ENCODE measurements at regions not wholly inside any gene's neighbourhood (a gene's known extent, or its start where the extent isn't known, plus 50 kb on each side); places are given as distances from the start of the nearest gene placed in this dataset.

DNA sequence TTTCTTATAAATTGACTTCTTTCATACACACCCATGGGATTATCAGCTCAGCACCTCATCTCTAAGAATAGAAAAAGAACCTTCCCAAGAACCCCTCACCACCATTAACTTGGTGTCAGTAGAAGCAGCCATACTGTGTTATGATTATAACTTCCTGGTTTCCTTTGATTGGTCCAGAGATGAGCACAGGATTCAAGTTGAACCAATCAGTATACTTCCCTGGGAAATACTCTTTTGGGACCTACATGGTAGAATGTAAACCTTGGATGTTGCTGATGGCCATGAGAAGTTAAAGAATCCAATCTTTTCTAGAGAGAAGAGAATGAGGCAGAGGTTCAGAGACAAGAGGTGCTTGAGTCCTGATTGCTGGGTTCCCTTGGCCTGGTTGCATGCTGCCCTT lies 190.8 kb downstream of the BMP7 start:
- TF ChIP-seq, protein P1, sequence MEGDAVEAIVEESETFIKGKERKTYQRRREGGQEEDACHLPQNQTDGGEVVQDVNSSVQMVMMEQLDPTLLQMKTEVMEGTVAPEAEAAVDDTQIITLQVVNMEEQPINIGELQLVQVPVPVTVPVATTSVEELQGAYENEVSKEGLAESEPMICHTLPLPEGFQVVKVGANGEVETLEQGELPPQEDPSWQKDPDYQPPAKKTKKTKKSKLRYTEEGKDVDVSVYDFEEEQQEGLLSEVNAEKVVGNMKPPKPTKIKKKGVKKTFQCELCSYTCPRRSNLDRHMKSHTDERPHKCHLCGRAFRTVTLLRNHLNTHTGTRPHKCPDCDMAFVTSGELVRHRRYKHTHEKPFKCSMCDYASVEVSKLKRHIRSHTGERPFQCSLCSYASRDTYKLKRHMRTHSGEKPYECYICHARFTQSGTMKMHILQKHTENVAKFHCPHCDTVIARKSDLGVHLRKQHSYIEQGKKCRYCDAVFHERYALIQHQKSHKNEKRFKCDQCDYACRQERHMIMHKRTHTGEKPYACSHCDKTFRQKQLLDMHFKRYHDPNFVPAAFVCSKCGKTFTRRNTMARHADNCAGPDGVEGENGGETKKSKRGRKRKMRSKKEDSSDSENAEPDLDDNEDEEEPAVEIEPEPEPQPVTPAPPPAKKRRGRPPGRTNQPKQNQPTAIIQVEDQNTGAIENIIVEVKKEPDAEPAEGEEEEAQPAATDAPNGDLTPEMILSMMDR (IDR thresholded peaks at IDR 0.05; ENCODE audit: borderline replicate concordance) = no peak
- Histone ChIP-seq H3K4me3 (no peak overlapping the region), H3K27me3 (ENCODE audit: low read depth) (peaks cover 25% of the 10 kb centered on the region), H3K4me1 (peaks cover 6% of the 10 kb centered on the region), H3K27ac (replicated peaks) (no peak overlapping the region), H3K9me3 (replicated peaks) (peaks cover 33% of the 10 kb centered on the region), H3K36me3 (no peaks in the 10 kb centered on the region)
- intact Hi-C loops (cut with micrococcal nuclease) = no loop called here
- DNase-seq = no peak

DNA sequence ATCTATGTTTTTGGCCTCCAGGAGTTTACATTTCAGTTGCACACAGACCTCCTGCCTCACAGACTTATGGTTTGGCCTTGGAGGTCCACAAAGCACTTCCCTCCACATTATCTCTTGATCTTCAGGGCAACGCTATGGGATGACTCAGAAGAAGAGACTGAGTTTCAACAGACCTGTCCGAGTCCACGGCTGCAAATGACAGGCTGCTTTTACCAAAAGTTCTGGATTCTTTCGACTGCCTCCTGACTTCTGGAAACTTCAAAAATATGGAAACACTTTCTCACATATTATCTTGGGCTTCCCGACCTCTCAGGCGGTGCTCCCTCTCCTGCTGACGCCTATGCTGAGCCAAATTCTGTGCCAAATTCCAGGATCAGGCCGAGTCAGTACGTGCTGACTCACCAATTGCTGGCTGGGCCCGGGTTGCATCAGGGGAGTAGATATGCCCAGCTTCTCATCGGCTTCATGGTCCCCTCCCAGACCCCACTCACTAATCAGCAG lies 190.2 kb downstream of the BMP7 start:
- Histone ChIP-seq H3K27me3 (ENCODE audit: low read depth) (peaks cover 25% of the 10 kb centered on the region), H3K4me1 (peaks cover 3% of the 10 kb centered on the region), H3K27ac (replicated peaks) (no peak overlapping the region), H3K4me3 (no peak overlapping the region), H3K9me3 (replicated peaks) (peaks cover 33% of the 10 kb centered on the region), H3K36me3 (no peaks in the 10 kb centered on the region)
- DNase-seq = no peak
- TF ChIP-seq, protein P1 (IDR thresholded peaks at IDR 0.05; ENCODE audit: borderline replicate concordance) = no peak
- intact Hi-C loops (cut with micrococcal nuclease) = no loop called here

GRCh38 chr20:57076951-57077350 lies 189.5 kb downstream of the BMP7 start:
- intact Hi-C loops (cut with micrococcal nuclease) = no loop called here
- TF ChIP-seq, protein P1 (IDR thresholded peaks at IDR 0.05; ENCODE audit: borderline replicate concordance) = no peak
- Histone ChIP-seq H3K27me3 (ENCODE audit: low read depth) (peaks cover 32% of the 10 kb centered on the region), H3K9me3 (replicated peaks) (peaks cover 33% of the 10 kb centered on the region), H3K27ac (replicated peaks) (no peak overlapping the region), H3K4me3 (no peak overlapping the region), H3K36me3 (no peaks in the 10 kb centered on the region), H3K4me1 (no peaks in the 10 kb centered on the region)
- no peak for DNase-seq

DNA sequence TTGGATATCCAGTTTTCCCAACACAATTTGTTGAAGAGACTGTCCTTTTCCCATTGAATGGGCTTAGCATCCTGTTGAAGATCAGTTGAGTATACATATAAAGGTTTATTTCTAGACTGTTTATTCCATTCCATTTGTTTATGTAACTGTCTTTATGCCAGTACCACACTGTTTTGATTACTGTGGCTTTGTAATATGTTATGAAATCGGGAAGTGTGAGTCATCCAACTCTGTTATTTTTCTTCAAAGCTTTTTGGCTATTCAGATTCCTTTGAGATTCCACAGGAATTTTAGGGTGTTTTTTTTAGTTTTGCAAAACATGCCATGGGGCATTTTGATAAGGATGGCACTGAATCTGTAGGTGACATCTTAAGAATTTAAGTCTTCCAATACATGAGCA lies 188.3 kb downstream of the BMP7 start:
- Histone ChIP-seq H3K4me1 (no peaks in the 10 kb centered on the region), H3K27me3 (ENCODE audit: low read depth) (peaks cover 40% of the 10 kb centered on the region), H3K4me3 (no peak overlapping the region), H3K36me3 (no peaks in the 10 kb centered on the region), H3K9me3 (replicated peaks) (peaks cover 33% of the 10 kb centered on the region), H3K27ac (replicated peaks) (no peak overlapping the region)
- intact Hi-C loops (cut with micrococcal nuclease) = no loop called here
- no peak for DNase-seq
- TF ChIP-seq, protein P1 (IDR thresholded peaks at IDR 0.05; ENCODE audit: borderline replicate concordance) = no peak

DNA sequence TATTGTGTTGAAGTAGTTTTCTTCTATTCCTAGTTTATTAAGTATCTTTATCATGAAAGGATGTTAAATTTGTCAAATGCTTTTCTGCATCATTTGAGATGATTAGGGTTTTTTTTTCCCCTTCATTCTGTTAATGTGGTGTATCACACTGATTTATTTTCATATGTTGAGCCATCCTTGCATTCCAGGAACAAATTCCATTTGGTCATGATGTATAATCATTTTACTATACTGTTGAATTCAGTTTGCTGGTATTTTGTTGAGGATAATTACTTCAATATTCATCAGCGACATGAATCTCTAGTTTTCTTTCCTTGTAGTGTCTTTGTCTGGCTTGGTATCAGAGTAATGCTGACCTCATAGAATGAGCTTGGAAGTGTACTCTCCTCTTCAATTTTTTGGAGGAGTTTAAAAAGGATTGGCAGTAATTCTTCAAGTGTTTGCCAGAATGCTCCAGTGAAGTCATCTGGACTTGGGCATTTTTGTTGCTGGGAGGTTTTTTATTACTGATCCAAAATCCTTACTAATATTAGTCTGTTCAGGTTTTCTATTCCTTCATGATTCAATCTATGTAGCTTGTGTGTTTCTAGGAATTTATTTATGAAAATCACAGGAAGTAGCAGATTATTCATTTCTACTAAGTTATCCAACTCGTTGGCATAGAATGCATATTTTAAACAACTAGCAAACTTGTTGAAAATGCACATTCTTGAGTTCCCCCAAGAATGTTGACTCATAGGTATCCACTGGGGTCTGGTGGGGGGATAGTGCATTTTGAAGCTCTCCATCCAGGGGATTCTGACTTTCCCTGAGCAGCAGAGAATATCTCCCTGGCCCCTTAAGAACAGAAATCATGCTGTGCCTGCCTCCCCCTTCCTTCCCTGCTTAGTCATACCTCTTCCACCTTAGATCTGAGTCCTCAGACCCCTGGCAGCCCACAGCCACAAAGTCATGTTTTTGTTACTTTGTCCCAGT lies 187.1 kb downstream of the BMP7 start:
- peaks cover 33% of the 10 kb centered on the region for H3K9me3 ChIP-seq (replicated peaks)
- no peak overlapping the region for H3K4me3 ChIP-seq
- no peak overlapping the region for H3K27ac ChIP-seq (replicated peaks)
- intact Hi-C loops (cut with micrococcal nuclease) = no loop called here
- H3K27me3 ChIP-seq (ENCODE audit: low read depth) = peaks cover 30% of the 10 kb centered on the region
- no peaks in the 10 kb centered on the region for H3K4me1 ChIP-seq
- TF ChIP-seq, protein P1 (IDR thresholded peaks at IDR 0.05; ENCODE audit: borderline replicate concordance) = no peak
- no peaks in the 10 kb centered on the region for H3K36me3 ChIP-seq
- no peak for DNase-seq
